Stomach (tissue), 4 donors: ENCODE measurements at regions not wholly inside any gene's neighbourhood (a gene's known extent, or its start where the extent isn't known, plus 50 kb on each side); places are given as distances from the start of the nearest gene placed in this dataset.

ENCODE experiments used
- CTCF ChIP-seq, 7 experiments: fragments of 450-650 bp in 4 of 7; fragments of 200-600 bp in 3 of 7; sonication (generic) in 3 of 7; IDR thresholded peaks; one replicate each; pipeline ENCODE4 v1.5.1; 2016 to 2019; ENCODE audit warnings: antibody characterized with exemption in 7 of 7, control low read depth in 2 of 7, mild to moderate bottlenecking in 1 of 7
- EP300 ChIP-seq: sonication (generic); formaldehyde crosslinking; IDR thresholded peaks from one replicate; pipeline ENCODE4 v1.6.1; 2017; ENCODE audit warnings: antibody characterized with exemption
- POLR2A ChIP-seq, 4 donors: fragments of 450-650 bp; IDR thresholded peaks; one replicate each; pipeline ENCODE4 v1.6.1; 2016; ENCODE audit warnings: antibody characterized with exemption in 4 of 4, control low read depth in 2 of 4, mild to moderate bottlenecking in 1 of 4, moderate library complexity in 1 of 4
- POLR2AphosphoS5 ChIP-seq, 3 donors: sonication (generic); formaldehyde crosslinking; IDR thresholded peaks; one replicate each; pipeline ENCODE4 v1.6.1; 2016; ENCODE audit warnings: antibody characterized with exemption in 3 of 3

GRCh38 chr7:25396668-25397067 lies 168.4 kb upstream of the NPVF start:
- TF ChIP-seq CTCF (IDR thresholded peaks at IDR 0.05) (no peak), POLR2A (IDR thresholded peaks at IDR 0.05) (no peak), POLR2AphosphoS5 (IDR thresholded peaks at IDR 0.05) (no peak), EP300 (no peak)
